ENCODE measurements at regions not wholly inside any gene's neighbourhood (a gene's known extent, or its start where the extent isn't known, plus 50 kb on each side); places are given as distances from the start of the nearest gene placed in this dataset.

- TF ChIP-seq CSDC2 (CRISPR knock-in tag; IDR thresholded peaks at IDR 0.05): no peak
- no peak for TF ChIP-seq ZFP30 (CRISPR knock-in tag; IDR thresholded peaks at IDR 0.05)
- TF ChIP-seq BACH2 (CRISPR knock-in tag; IDR thresholded peaks at IDR 0.05; ENCODE audit: borderline replicate concordance): no peak
- no peak for TF ChIP-seq TCF4 (CRISPR knock-in tag; IDR thresholded peaks at IDR 0.05; ENCODE audit: borderline replicate concordance)
- TF ChIP-seq, protein P1, sequence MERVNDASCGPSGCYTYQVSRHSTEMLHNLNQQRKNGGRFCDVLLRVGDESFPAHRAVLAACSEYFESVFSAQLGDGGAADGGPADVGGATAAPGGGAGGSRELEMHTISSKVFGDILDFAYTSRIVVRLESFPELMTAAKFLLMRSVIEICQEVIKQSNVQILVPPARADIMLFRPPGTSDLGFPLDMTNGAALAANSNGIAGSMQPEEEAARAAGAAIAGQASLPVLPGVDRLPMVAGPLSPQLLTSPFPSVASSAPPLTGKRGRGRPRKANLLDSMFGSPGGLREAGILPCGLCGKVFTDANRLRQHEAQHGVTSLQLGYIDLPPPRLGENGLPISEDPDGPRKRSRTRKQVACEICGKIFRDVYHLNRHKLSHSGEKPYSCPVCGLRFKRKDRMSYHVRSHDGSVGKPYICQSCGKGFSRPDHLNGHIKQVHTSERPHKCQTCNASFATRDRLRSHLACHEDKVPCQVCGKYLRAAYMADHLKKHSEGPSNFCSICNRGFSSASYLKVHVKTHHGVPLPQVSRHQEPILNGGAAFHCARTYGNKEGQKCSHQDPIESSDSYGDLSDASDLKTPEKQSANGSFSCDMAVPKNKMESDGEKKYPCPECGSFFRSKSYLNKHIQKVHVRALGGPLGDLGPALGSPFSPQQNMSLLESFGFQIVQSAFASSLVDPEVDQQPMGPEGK (CRISPR knock-in tag; IDR thresholded peaks at IDR 0.05; ENCODE audit: borderline replicate concordance): no peak
Observed at GRCh38 chr5:68849906-68850305, 243.9 kb upstream of the SLC30A5 start.

Data from SK-N-SH treated with all-trans-retinoic acid at 6 μM for 48 hours (cell line).